ENCODE measurements at regions not wholly inside any gene's neighbourhood (a gene's known extent, or its start where the extent isn't known, plus 50 kb on each side); places are given as distances from the start of the nearest gene placed in this dataset.

DNA sequence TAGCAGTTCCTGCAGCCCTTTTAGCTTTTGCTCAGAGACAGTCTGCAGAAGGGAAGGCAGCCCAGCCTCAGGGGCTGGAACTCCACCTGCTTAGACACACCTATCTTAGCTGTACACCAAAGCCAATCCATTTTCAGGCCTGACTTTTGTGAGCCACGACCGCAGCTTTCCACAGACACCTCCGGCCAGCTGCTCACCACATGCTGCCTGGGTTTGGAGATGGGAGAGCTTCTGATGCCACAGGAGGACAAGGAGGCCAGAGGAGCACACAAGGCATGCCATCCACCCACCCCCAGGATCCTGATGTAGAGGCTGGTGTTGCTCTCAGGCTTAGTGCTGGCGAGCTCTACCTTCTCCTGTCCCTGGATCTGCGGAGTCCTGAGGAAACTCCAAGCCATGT is 141.8 kb upstream of the NALF2 start:
- peak; percentile 11 for DNase-seq

GRCh38 chrX:69361311-69361845 is 142.7 kb upstream of the NALF2 start:
- DNase-seq, result peak; percentile 80

DNA sequence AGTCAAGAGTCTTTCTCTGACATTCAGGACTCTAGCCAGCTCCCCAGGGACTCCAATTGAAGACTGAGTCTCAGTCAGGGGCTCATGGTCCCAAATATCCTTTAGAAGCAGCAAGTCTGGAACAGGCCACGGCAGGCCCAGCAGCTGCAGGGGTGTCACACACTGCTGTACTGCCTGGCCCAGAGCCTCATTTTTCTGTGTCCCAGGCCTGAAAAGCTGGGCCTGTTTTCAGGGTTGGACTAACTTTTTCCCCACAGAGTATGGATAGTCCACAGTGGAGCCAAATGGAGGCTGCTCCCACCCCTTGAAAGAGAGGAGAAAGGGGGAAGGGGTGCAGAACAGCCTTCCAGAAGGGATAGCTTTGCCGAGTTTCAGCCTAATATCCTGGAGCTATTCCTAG is 146.8 kb upstream of the NALF2 start:
- DNase-seq, result no peak

GRCh38 chrX:69324851-69325250 is 159.6 kb upstream of the PJA1 start:
- DNase-seq, result no peak

- no peak for DNase-seq
Observed at GRCh38 chrX:69323786-69324720, 158.8 kb upstream of the PJA1 start.

GRCh38 chrX:69321789-69322188 is 156.5 kb upstream of the PJA1 start:
- no peak for DNase-seq

DNA sequence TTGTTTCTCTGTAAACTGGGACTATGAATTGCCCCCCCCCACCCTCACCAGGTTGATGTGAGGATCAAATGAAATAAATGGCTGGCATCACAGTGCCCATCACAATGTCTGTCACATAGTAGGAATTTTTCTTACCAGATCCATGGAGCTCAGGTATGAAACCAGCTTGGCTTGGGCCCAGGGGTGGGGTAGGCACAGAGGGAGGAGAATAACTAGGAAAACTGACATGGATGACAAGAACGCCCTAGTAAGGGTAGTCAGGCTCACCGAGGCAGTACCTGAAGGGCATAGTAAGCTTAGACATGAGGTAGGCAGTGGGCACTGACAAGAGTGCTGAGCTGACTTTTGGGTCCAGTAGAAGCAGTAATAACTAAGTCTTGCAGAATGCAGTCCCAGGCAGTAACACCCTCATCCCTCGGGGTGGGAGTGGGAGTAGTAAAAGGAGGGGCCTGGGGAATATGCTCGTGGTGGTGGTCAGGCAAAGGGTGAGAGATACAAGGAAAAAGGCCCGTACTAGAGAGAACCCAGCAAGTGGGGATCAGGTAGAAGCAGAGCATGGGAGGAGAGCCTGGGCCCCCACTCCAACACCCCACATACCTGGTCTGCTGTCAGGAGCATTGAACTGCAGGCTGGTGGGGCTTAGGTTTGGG is 155.9 kb upstream of the PJA1 start:
- no peak for DNase-seq

DNA sequence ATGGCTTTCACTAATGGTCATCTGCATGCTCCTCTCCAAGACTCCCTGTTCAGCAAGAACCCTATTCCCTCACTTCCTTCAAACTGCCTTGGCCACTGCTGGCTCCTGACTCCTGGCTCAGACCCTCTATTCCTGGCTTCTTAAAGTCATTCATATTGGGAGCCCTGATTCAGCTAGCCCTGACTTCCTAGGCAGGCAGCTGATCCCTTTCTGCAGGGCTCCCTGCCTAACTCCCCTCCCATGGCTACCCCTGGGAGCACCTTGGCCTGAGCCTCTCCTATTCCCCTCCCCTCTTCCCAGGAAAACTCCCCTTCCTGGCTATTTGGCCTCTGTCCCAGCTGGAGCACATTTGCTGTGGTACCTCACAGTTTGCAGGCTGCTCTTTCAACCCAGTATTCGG is 154.9 kb upstream of the PJA1 start:
- DNase-seq, result no peak

GRCh38 chrX:69319376-69319775 is 154.1 kb upstream of the PJA1 start:
- no peak for DNase-seq

DNA sequence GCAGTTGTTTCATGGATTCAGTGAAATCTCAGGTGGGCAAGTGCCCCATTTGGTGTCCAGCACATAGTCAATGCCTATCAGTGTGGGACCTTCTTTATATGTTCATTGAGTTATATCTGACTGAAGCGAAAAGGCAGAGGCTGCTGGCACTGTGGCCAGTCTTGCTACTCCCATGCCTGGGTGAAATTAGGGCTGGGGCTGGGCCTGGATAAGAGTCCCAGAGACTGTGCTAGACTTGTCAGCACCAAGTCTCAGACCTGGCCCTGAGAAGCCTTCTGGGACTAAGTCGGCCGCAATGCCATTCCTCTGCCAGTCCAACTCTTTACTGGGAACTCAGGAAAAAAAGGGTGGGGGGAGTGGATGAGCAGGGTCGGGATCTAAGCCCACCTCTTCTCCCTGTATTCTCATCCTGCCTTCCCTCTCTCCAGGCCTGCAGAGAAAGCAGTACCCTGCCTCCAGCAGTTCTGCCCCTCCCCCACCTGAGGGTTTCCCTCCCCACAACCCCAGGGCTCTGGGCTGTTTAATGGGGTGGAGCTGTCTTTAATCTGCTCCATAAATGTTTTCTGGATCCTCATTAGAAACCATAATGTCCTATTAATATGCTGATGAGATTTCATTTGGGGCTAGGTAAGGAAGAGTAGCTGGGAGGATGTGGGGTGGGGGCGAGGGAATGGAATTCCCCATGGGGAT is 153.5 kb upstream of the PJA1 start:
- no peak for DNase-seq

- DNase-seq, result no peak
Observed at GRCh38 chrX:69317721-69318120, 152.5 kb upstream of the PJA1 start.

- no peak for DNase-seq
Observed at GRCh38 chrX:69314436-69315348, 149.4 kb upstream of the PJA1 start.

- DNase-seq, result no peak
Observed at GRCh38 chrX:69313617-69314290, 148.5 kb upstream of the PJA1 start.

GRCh38 chrX:69311936-69312670 is 146.8 kb upstream of the PJA1 start:
- DNase-seq, result no peak

- DNase-seq, result no peak
Observed at GRCh38 chrX:69309074-69309792, 144.0 kb upstream of the PJA1 start.

- DNase-seq, result no peak
Observed at GRCh38 chrX:69307756-69308155, 142.5 kb upstream of the PJA1 start.

DNA sequence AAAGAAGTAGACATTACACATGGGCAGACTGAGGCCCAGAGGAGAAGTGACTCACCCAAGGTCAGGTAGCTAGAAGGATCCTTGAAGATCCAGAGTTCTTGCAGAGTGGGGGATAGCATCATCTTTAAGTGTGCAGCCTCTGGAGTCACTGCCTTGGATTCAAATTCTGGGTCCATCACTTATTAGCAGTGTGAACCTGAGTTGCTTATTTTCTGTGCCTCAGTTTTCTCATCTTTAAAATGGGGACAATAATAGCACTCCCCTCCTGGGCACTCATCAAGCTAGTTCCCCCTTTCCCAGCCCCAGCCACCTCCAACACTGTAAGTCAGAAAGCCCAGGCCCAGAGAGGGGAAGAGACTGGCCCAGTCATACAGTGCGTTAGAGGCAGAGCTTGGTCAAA is 141.8 kb upstream of the PJA1 start:
- DNase-seq, result no peak

DNA sequence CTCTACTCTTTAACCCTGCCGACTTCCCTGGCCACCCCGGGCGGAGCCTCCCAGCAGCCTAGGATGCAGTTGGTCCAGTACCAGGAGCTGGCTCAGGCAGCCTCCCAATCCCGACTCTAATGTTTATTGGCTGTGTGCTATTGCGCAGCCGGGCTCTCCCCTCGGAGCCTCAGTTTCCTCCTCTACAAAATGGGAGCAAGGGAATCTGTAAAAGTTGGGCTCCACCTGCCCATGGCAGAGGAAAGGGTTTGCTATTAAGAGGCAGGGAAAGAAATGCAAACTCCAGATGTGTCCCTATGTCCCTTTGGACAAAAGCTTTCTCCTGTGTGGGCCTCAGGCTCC is 140.8 kb upstream of the PJA1 start:
- DNase-seq, result no peak

GRCh38 chrX:69305333-69306062 is 140.2 kb upstream of the PJA1 start:
- no peak for DNase-seq

- no peak for DNase-seq
Observed at GRCh38 chrX:69303231-69303630, 138.0 kb upstream of the PJA1 start.
